Right lobe of liver (tissue), 6 donors: ENCODE measurements at regions not wholly inside any gene's neighbourhood (a gene's known extent, or its start where the extent isn't known, plus 50 kb on each side); places are given as distances from the start of the nearest gene placed in this dataset.

Experiments
- ATAC-seq, 4 donors: fragments of 200-7000 bp; cut with Tn5 transposase; one replicate each; pipeline ENCODE4 v1.9.1; 2020; ENCODE audit warnings: mild to moderate bottlenecking in 4 of 4, moderate library complexity in 4 of 4
- DNase-seq, 3 donors: peaks; one replicate each; pipeline ENCODE4 v3.0.0-alpha.2; 2020
- H3K27ac ChIP-seq, 3 donors: fragments of 200-600 bp; one replicate each; pipeline ENCODE4 v1.8.0; 2022
- H3K27me3 ChIP-seq, 2 donors: fragments of 200-600 bp; one replicate each; pipeline ENCODE4 v1.8.0; 2022
- H3K36me3 ChIP-seq, 4 donors: fragments of 200-600 bp; sonication (generic) in 1 of 4; one replicate each; pipeline versions ENCODE4 v1.5.1 to v1.8.0; 2017 to 2022; ENCODE audit warnings: control low read depth in 1 of 4
- H3K4me1 ChIP-seq, 4 donors: fragments of 200-600 bp; sonication (generic) in 1 of 4; one replicate each; pipeline versions ENCODE4 v1.5.1 to v1.8.0; 2017 to 2022; ENCODE audit warnings: control low read depth in 1 of 4
- H3K4me3 ChIP-seq, 3 donors: fragments of 200-600 bp; one replicate each; pipeline ENCODE4 v1.8.0; 2022
- H3K9me3 ChIP-seq, 4 donors: fragments of 200-600 bp; sonication (generic) in 1 of 4; one replicate each; pipeline versions ENCODE4 v1.5.1 to v1.8.0; 2017 to 2022; ENCODE audit warnings: control low read depth in 1 of 4
- POLR2A ChIP-seq: fragments of 450-650 bp; IDR thresholded peaks from one replicate; pipeline ENCODE4 v1.6.1; 2017; ENCODE audit warnings: antibody characterized with exemption, mild to moderate bottlenecking
- WGBS: methylation state at CpG from one replicate; pipeline ENCODE4 v1.1.6; 2018; ENCODE audit warnings: low coverage, low lambda C conversion rate; ENCODE audit not compliant: insufficient coverage; ENCODE audit errors: missing lambda C conversion rate; 5-methylcytosine and 5-hydroxymethylcytosine counted together
- intact Hi-C, 2 donors: fragments of 100-400 bp; cut with DNase I; formaldehyde crosslinking; loops; one replicate each; pipeline versions ENCODE4 v1.11.2 to v1.14.1; 2022
- TF ChIP-seq, protein P1 (sequence below), 4 donors: fragments of 200-600 bp in 3 of 4; fragments of 450-650 bp in 1 of 4; IDR thresholded peaks; one replicate each; pipeline versions ENCODE4 v1.5.1 to v1.8.0; 2016 to 2022; ENCODE audit warnings: antibody characterized with exemption in 4 of 4, mild to moderate bottlenecking in 2 of 4
- donor health status: DM: no; HTN: yes; CAD: no.
- donor health status: DM: no; HTN: no; CAD: no.
- donor health status: DM: no; HTN: no; CAD: no.
- donor health status: DM: no; HTN: yes; CAD: no.
- donor health status: DM: no; HTN: yes; CAD: no.

DNA sequence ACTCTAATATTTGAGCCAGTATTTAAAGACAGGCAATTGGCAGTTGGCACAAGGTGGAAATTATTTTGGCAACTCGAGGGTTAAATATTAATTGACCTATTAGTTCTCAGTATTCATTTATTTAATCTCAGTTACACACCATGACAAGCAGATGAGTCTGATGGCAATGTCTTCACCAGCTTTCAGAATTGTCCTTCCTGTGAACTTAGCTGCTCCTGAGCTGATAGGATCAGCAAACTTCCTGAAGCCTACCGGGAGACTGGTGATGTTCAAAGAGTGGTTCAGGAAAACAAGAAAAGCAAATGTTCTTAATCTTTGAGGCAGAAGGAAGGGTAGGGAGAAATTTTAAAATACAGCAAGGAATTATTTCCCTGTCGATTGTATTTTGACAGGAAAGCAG is 522.2 kb downstream of the SOX2 start:
- Histone ChIP-seq H3K9me3 (no peaks in the 10 kb centered on the region), H3K27ac (no peak overlapping the region), H3K4me1 (no peaks in the 10 kb centered on the region), H3K27me3 (no peaks in the 10 kb centered on the region), H3K4me3 (no peak overlapping the region), H3K36me3 (no peaks in the 10 kb centered on the region)
- ATAC-seq, result peak in 1 of 4 donors; percentile 42
- 20% methylated on average over 3 of the region's 3 CpGs for WGBS
- DNase-seq, result no peak
- intact Hi-C loops, result no loop called here
- no peak for TF ChIP-seq POLR2A
- TF ChIP-seq, protein P1, sequence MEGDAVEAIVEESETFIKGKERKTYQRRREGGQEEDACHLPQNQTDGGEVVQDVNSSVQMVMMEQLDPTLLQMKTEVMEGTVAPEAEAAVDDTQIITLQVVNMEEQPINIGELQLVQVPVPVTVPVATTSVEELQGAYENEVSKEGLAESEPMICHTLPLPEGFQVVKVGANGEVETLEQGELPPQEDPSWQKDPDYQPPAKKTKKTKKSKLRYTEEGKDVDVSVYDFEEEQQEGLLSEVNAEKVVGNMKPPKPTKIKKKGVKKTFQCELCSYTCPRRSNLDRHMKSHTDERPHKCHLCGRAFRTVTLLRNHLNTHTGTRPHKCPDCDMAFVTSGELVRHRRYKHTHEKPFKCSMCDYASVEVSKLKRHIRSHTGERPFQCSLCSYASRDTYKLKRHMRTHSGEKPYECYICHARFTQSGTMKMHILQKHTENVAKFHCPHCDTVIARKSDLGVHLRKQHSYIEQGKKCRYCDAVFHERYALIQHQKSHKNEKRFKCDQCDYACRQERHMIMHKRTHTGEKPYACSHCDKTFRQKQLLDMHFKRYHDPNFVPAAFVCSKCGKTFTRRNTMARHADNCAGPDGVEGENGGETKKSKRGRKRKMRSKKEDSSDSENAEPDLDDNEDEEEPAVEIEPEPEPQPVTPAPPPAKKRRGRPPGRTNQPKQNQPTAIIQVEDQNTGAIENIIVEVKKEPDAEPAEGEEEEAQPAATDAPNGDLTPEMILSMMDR (IDR thresholded peaks at IDR 0.05), result no peak

DNA sequence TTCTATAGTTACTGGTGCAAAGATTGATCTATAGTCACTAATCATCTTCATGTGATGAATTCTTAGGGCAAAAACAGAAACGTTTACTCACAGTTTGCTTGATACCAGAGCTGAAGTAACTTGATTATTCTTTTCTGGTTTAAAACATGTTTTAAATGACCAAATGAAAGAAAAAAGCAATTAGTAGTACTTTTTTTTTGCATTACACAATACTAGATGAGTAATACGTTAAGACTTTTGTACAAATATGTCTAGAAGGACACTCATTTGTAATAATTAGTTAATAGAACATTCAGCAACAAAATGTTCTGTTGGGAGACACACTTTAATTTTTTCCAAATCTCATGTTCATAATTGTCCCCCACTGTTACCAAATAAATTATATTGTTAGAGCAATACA is 523.2 kb downstream of the SOX2 start:
- ATAC-seq, result no peak
- Histone ChIP-seq H3K4me1 (no peaks in the 10 kb centered on the region), H3K9me3 (no peaks in the 10 kb centered on the region), H3K36me3 (no peaks in the 10 kb centered on the region), H3K27ac (no peak overlapping the region), H3K4me3 (no peak overlapping the region), H3K27me3 (no peaks in the 10 kb centered on the region)
- WGBS, result 47% methylated on average over 2 of the region's 2 CpGs
- intact Hi-C loops, result no loop called here
- no peak for DNase-seq
- TF ChIP-seq POLR2A, result no peak
- TF ChIP-seq, protein P1 (IDR thresholded peaks at IDR 0.05), result no peak

DNA sequence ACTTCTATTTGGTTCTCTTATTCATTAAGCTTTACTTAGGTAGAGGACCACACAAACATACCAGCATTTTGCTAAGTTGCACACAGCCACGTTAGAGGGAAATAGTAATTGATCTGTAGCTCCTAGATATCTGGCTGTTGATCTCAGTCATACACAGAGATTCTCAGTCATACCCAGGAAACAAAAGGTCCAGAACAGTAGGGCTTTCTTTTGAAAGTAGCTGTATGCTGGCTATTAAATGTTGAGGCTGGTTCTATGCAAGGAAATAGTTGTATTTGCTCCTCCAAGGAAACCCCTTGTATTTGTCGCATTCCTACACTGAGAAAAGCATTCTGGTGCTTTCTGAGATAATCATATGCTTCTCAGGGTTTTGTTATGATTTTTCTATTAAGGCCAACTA is 523.8 kb downstream of the SOX2 start:
- no peaks in the 10 kb centered on the region for H3K9me3 ChIP-seq
- H3K27ac ChIP-seq, result no peak overlapping the region
- ATAC-seq (no peak), DNase-seq (no peak)
- H3K4me1 ChIP-seq, result peaks cover 0 to under 1% (median 0%) of the 10 kb centered on the region in 4 donors
- TF ChIP-seq, protein P1 (IDR thresholded peaks at IDR 0.05), result no peak
- TF ChIP-seq POLR2A, result no peak
- H3K4me3 ChIP-seq, result no peak overlapping the region
- no peaks in the 10 kb centered on the region for H3K36me3 ChIP-seq
- intact Hi-C loops, result no loop called here
- H3K27me3 ChIP-seq, result no peaks in the 10 kb centered on the region
- 47% methylated on average over 2 of the region's 2 CpGs for WGBS

DNA sequence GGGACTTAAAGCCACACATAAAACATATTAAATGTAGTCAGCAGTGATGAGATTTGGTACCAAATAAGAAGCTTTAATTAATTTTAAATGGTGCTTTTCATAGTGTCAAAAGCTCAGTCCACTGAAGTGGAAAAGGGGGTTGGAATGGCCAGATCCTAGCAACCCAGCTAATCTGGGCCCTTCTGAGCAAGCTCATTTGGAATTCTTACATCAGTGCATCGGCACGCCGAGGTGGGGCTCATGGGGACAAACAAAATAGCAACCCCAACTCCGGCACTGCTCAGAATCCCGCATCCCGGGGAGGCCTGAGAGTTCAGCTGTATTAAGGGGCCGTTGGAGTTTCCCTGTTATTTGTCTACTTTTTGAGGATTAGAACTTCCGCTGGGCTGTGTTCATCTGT is 526.4 kb downstream of the SOX2 start:
- Histone ChIP-seq H3K4me1 (peaks cover 0 to 8% (median 0%) of the 10 kb centered on the region in 4 donors), H3K4me3 (no peak overlapping the region), H3K9me3 (no peaks in the 10 kb centered on the region), H3K36me3 (no peaks in the 10 kb centered on the region), H3K27ac (no peak overlapping the region), H3K27me3 (no peaks in the 10 kb centered on the region)
- intact Hi-C loops, result no loop called here
- TF ChIP-seq, protein P1 (IDR thresholded peaks at IDR 0.05), result no peak
- no peak for TF ChIP-seq POLR2A
- WGBS, result 78% methylated on average over 7 of the region's 8 CpGs
- ATAC-seq (no peak), DNase-seq (no peak)

DNA sequence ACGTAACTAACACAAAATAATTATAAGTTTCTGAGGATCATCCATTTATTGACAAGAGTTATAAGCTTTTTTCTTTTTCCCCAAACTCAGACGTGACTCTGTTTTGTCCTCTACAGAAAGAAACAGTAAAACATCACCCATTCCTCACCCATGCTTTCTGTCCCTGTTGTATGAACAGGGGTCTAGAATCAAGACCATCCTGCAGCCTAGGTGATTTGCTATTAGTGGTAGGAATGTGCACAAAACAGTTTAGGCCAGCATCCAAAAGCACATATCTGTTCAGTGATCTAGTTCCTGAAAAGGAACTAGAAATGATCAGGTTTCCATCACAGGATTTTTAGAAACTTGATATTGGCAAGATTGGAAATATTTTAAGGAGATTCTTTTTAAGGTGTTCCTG is 527.6 kb downstream of the SOX2 start:
- intact Hi-C loops, result no loop called here
- H3K4me1 ChIP-seq, result peaks cover 0 to 16% (median 2%) of the 10 kb centered on the region in 4 donors
- TF ChIP-seq, protein P1 (IDR thresholded peaks at IDR 0.05), result no peak
- no peak for TF ChIP-seq POLR2A
- no peaks in the 10 kb centered on the region for H3K36me3 ChIP-seq
- no peak for DNase-seq
- no peak overlapping the region for H3K27ac ChIP-seq
- H3K9me3 ChIP-seq, result no peaks in the 10 kb centered on the region
- no peaks in the 10 kb centered on the region for H3K27me3 ChIP-seq
- H3K4me3 ChIP-seq, result no peak overlapping the region
- 66% methylated on average over 2 of the region's 2 CpGs for WGBS
- no peak for ATAC-seq
